ENCODE measurements at regions not wholly inside any gene's neighbourhood (a gene's known extent, or its start where the extent isn't known, plus 50 kb on each side); places are given as distances from the start of the nearest gene placed in this dataset.

DNA sequence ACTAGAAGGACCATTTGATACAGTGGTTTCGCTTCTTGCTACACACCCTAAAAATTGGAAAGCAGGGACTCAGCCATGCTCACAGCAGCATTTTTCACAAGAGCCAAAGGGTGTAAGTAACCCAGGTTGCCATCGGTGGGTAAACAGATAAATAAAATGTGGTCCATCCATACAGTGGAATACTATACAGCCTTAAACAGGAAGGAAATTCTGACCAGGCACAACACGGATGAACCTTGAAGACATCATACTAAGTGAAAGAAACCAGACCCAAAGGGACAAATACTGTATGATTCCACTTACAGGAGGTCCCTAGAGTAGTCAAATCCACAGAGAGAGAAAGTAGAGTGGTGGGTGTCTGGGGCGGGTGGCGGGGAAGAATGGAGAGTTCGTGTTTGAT, 220.9 kb downstream of the PHETA1 start:
- FAIRE-seq = no peak
- DNase-seq (ENCODE audit: low read depth) = no peak
- TF ChIP-seq, protein P1, sequence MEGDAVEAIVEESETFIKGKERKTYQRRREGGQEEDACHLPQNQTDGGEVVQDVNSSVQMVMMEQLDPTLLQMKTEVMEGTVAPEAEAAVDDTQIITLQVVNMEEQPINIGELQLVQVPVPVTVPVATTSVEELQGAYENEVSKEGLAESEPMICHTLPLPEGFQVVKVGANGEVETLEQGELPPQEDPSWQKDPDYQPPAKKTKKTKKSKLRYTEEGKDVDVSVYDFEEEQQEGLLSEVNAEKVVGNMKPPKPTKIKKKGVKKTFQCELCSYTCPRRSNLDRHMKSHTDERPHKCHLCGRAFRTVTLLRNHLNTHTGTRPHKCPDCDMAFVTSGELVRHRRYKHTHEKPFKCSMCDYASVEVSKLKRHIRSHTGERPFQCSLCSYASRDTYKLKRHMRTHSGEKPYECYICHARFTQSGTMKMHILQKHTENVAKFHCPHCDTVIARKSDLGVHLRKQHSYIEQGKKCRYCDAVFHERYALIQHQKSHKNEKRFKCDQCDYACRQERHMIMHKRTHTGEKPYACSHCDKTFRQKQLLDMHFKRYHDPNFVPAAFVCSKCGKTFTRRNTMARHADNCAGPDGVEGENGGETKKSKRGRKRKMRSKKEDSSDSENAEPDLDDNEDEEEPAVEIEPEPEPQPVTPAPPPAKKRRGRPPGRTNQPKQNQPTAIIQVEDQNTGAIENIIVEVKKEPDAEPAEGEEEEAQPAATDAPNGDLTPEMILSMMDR (IDR thresholded peaks at IDR 0.05; ENCODE audit: insufficient read depth, low read length, severe bottlenecking) = no peak
- no peak overlapping the region for H3K4me3 ChIP-seq (ENCODE audit: low read depth, low read length)
- peaks cover 2% of the 10 kb centered on the region for H3K36me3 ChIP-seq (ENCODE audit: control insufficient read depth, insufficient read depth, low read length)
- H3K27me3 ChIP-seq (ENCODE audit: control insufficient read depth, insufficient read depth, low read length) = no peaks in the 10 kb centered on the region

DNA sequence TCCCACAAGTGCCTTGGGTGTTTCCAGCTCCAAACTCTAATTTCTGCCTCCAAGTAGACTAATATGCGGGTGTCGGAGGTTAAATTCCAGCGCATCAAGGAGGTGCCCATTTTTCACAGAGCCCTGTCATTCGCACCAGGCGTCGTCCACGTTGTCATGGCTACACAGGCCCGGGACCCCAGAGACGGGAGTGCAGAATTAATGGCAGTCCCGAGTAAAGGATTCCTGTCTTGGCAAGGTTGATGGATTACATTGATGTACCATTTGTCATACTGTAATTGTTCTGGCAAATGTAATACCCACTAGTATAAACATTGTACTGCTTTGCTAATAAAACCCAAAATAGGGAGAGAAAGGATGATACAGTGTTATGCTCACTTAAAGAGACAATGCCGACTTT, 222.9 kb upstream of the MYL2 start:
- Histone ChIP-seq H3K36me3 (ENCODE audit: control insufficient read depth, insufficient read depth, low read length) (peaks cover 2% of the 10 kb centered on the region), H3K4me3 (ENCODE audit: low read depth, low read length) (no peak overlapping the region), H3K27me3 (ENCODE audit: control insufficient read depth, insufficient read depth, low read length) (no peaks in the 10 kb centered on the region)
- FAIRE-seq = no peak
- DNase-seq (ENCODE audit: low read depth) = no peak
- TF ChIP-seq, protein P1 (IDR thresholded peaks at IDR 0.05; ENCODE audit: insufficient read depth, low read length, severe bottlenecking) = no peak

DNA sequence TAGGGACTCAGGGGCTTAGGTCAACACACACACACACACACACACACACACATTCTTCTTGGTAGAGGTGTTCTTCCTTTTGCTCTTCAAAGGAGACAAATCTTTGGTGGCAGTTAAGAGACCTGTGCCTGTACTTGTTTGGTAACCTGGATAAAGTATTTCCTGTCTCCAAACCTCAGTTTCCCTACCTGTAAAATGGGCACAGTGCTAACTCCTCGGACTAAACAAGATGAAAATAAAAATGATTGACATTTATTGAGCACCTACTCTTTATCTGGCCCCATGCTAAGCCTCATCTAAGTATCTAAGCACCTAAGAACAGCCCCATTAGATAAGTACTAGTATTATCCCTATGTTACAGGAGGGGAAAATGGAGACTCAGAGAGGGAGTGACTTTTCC, 220.8 kb upstream of the MYL2 start:
- Histone ChIP-seq H3K27me3 (ENCODE audit: control insufficient read depth, insufficient read depth, low read length) (no peaks in the 10 kb centered on the region), H3K4me3 (ENCODE audit: low read depth, low read length) (no peak overlapping the region), H3K36me3 (ENCODE audit: control insufficient read depth, insufficient read depth, low read length) (no peaks in the 10 kb centered on the region)
- TF ChIP-seq, protein P1 (IDR thresholded peaks at IDR 0.05; ENCODE audit: insufficient read depth, low read length, severe bottlenecking) = no peak
- DNase-seq (ENCODE audit: low read depth) (no peak), FAIRE-seq (no peak)

DNA sequence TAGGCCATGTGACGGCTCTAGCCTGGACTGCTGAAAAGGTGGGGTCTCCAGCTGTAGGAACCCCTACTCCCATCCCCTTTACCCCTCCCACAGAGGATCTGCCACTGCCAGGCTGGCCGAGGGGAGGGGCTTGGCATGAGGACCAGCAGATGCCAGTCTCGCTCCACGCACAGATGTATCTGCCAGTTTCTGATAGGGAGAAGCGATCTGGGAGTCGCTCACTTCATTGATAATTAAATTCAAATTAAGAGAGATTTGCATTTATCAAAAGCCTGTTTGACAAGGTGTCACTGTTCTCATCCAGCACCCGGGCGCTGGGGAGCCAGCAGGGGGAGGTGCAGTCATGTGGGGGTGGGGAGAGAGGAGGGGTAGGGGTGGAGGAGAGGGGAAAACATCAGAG, 217.6 kb upstream of the MYL2 start:
- no peaks in the 10 kb centered on the region for H3K27me3 ChIP-seq (ENCODE audit: control insufficient read depth, insufficient read depth, low read length)
- TF ChIP-seq, protein P1 (IDR thresholded peaks at IDR 0.05; ENCODE audit: insufficient read depth, low read length, severe bottlenecking) = no peak
- DNase-seq (ENCODE audit: low read depth) (no peak), FAIRE-seq (no peak)
- peaks cover 1% of the 10 kb centered on the region for H3K36me3 ChIP-seq (ENCODE audit: control insufficient read depth, insufficient read depth, low read length)
- H3K4me3 ChIP-seq (ENCODE audit: low read depth, low read length) = no peak overlapping the region

DNA sequence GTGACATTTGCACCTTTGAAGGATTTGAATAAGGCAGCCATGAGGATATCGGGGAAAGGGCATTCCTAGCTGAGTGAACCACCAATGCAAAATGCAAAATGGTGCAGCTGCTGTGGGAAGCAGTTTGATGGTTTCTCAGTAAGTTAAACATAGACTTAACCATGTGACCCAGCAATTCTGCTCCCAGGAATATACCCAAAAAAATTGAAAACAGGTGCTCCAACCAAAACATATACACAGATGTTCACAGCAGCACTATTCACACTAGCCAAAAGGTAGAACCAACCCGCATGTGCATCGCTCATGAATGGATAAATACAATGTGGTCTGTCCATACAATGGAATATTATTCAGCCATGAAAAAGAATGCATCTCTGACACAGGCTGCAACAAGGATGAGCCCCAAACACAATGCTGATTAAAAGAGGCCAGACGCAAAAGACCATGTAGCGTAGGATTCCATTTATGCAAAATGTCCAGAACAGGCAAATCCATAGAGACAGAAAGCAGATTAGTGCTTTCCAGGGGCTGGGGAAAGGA, 215.0 kb upstream of the MYL2 start:
- H3K4me3 ChIP-seq (ENCODE audit: low read depth, low read length) = no peak overlapping the region
- no peaks in the 10 kb centered on the region for H3K27me3 ChIP-seq (ENCODE audit: control insufficient read depth, insufficient read depth, low read length)
- DNase-seq (ENCODE audit: low read depth) = no peak
- peaks cover 1% of the 10 kb centered on the region for H3K36me3 ChIP-seq (ENCODE audit: control insufficient read depth, insufficient read depth, low read length)
- TF ChIP-seq, protein P1 (IDR thresholded peaks at IDR 0.05; ENCODE audit: insufficient read depth, low read length, severe bottlenecking) = no peak
- no peak for FAIRE-seq

DNA sequence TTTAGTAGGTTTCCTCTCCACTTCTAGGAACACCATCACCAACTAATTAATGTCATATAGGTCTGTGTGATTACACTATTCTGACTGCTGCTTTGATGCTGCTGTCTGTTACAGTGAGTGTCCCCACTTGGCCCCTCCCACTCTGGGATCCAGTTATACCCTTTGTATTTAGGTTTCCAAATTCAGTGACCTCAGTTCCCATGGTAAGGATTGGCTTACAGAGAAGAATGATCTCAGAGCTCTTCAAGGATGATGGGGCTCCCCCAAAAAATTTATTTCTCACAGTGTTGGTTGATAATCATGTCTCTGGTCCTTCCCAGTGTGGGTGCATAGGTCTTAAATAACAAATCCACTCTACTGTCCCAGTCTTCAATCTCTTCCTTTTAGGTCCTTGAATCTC, 210.0 kb upstream of the MYL2 start:
- no peak for DNase-seq (ENCODE audit: low read depth)
- Histone ChIP-seq H3K27me3 (ENCODE audit: control insufficient read depth, insufficient read depth, low read length) (no peaks in the 10 kb centered on the region), H3K4me3 (ENCODE audit: low read depth, low read length) (no peak overlapping the region), H3K36me3 (ENCODE audit: control insufficient read depth, insufficient read depth, low read length) (peaks cover 3% of the 10 kb centered on the region)
- FAIRE-seq = no peak
- TF ChIP-seq, protein P1 (IDR thresholded peaks at IDR 0.05; ENCODE audit: insufficient read depth, low read length, severe bottlenecking) = no peak

Measured in bronchial epithelial cell (primary cell).